ENCODE measurements at regions not wholly inside any gene's neighbourhood (a gene's known extent, or its start where the extent isn't known, plus 50 kb on each side); places are given as distances from the start of the nearest gene placed in this dataset.

GRCh38 chr4:160872491-160872890 is 1291.3 kb downstream of the FSTL5 start:
- DNase-seq (ENCODE audit: low spot score, unreplicated experiment), result no peak
- H3K4me1 Mint-ChIP-seq (ENCODE audit: low read depth), result peaks cover 6% of the 10 kb centered on the region
- no peaks in the 10 kb centered on the region for H3K36me3 Mint-ChIP-seq (ENCODE audit: insufficient read depth)
- no peak overlapping the region for H3K4me3 Mint-ChIP-seq (ENCODE audit: low read depth)
- H3K27ac Mint-ChIP-seq, result no peak overlapping the region
- no peaks in the 10 kb centered on the region for H3K27me3 Mint-ChIP-seq
- TF ChIP-seq CTCF (IDR thresholded peaks at IDR 0.05; ENCODE audit: unreplicated experiment), result no peak
- peaks cover 6% of the 10 kb centered on the region for H3K9me3 Mint-ChIP-seq (ENCODE audit: low read depth)

- no peaks in the 10 kb centered on the region for H3K36me3 Mint-ChIP-seq (ENCODE audit: insufficient read depth)
- H3K4me3 Mint-ChIP-seq (ENCODE audit: low read depth), result no peak overlapping the region
- H3K4me1 Mint-ChIP-seq (ENCODE audit: low read depth), result peaks cover 2% of the 10 kb centered on the region
- no peaks in the 10 kb centered on the region for H3K27me3 Mint-ChIP-seq
- H3K27ac Mint-ChIP-seq, result no peak overlapping the region
- no peak for DNase-seq (ENCODE audit: low spot score, unreplicated experiment)
- peaks cover 3% of the 10 kb centered on the region for H3K9me3 Mint-ChIP-seq (ENCODE audit: low read depth)
- TF ChIP-seq CTCF (IDR thresholded peaks at IDR 0.05; ENCODE audit: unreplicated experiment), result no peak
Measured at GRCh38 chr4:160877087-160877790, 1286.6 kb downstream of the FSTL5 start.

- H3K4me1 Mint-ChIP-seq (ENCODE audit: low read depth), result no peaks in the 10 kb centered on the region
- TF ChIP-seq CTCF (IDR thresholded peaks at IDR 0.05; ENCODE audit: unreplicated experiment), result no peak
- H3K4me3 Mint-ChIP-seq (ENCODE audit: low read depth), result no peak overlapping the region
- H3K36me3 Mint-ChIP-seq (ENCODE audit: insufficient read depth), result no peaks in the 10 kb centered on the region
- no peaks in the 10 kb centered on the region for H3K27me3 Mint-ChIP-seq
- H3K27ac Mint-ChIP-seq, result no peak overlapping the region
- H3K9me3 Mint-ChIP-seq (ENCODE audit: low read depth), result peaks cover 7% of the 10 kb centered on the region
- DNase-seq (ENCODE audit: low spot score, unreplicated experiment), result no peak
Measured at GRCh38 chr4:160880180-160880579, 1283.6 kb downstream of the FSTL5 start.

- no peak for DNase-seq (ENCODE audit: low spot score, unreplicated experiment)
- peaks cover 3% of the 10 kb centered on the region for H3K9me3 Mint-ChIP-seq (ENCODE audit: low read depth)
- no peaks in the 10 kb centered on the region for H3K27me3 Mint-ChIP-seq
- no peaks in the 10 kb centered on the region for H3K36me3 Mint-ChIP-seq (ENCODE audit: insufficient read depth)
- no peaks in the 10 kb centered on the region for H3K4me1 Mint-ChIP-seq (ENCODE audit: low read depth)
- no peak for TF ChIP-seq CTCF (IDR thresholded peaks at IDR 0.05; ENCODE audit: unreplicated experiment)
- no peak overlapping the region for H3K4me3 Mint-ChIP-seq (ENCODE audit: low read depth)
- H3K27ac Mint-ChIP-seq, result no peak overlapping the region
Measured at GRCh38 chr4:160887668-160888067, 1276.1 kb downstream of the FSTL5 start.

GRCh38 chr4:160894128-160894527 is 1269.7 kb downstream of the FSTL5 start:
- peaks cover under 1% of the 10 kb centered on the region for H3K4me1 Mint-ChIP-seq (ENCODE audit: low read depth)

More at GRCh38 chr4:160894128-160894527, 1269.7 kb downstream of the FSTL5 start:
- Mint-ChIP-seq H3K27me3 (no peaks in the 10 kb centered on the region), H3K9me3 (ENCODE audit: low read depth) (no peaks in the 10 kb centered on the region), H3K27ac (no peak overlapping the region), H3K36me3 (ENCODE audit: insufficient read depth) (no peaks in the 10 kb centered on the region), H3K4me3 (ENCODE audit: low read depth) (no peak overlapping the region)
- no peak for TF ChIP-seq CTCF (IDR thresholded peaks at IDR 0.05; ENCODE audit: unreplicated experiment)
- DNase-seq (ENCODE audit: low spot score, unreplicated experiment), result no peak

All from progenitor cell of endocrine pancreas (in vitro differentiated cells).